Frontal cortex (tissue), 3 donors: ENCODE measurements at regions not wholly inside any gene's neighbourhood (a gene's known extent, or its start where the extent isn't known, plus 50 kb on each side); places are given as distances from the start of the nearest gene placed in this dataset.
"Not testable (repeated sequence)": the region's sequence is repeated elsewhere in the genome, so short reads cannot be mapped to it uniquely, and the experiment has no call there.

Experiments used
- DNase-seq, 2 donors: peaks; one replicate each; pipeline ENCODE4 v3.0.0; 2012; ENCODE audit warnings: low spot score in 2 of 2
- FAIRE-seq: peaks from 2 replicates; lab custom pipeline; 2012; peaks lifted over from hg19 to GRCh38; lab: Jason Lieb, UNC
- donor health status: control.
- donor health status: control.
- donor health status: control.

GRCh38 chr1:220475608-220476007 lies 52.3 kb upstream of the MARK1 start:
- not testable (repeated sequence) for DNase-seq, FAIRE-seq

DNA sequence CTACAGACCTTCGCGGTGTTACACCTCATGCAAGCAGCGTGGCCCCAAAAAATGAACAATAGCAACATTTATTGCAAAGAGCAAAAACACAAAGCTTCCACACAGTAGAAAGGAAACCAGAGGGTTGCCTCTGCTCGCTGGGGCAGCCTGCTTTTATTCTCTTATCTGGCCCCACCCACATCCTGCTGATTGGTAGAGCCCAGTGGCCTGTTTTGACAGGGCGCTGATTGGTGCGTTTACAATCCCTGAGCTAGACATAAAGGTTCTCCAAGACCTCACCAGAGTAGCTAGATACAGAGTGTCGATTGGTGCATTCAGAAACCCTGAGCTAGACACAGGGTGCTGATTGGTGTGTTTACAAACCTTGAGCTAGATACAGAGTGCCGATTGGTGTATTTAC lies 52.8 kb upstream of the MARK1 start:
- not testable (repeated sequence) for FAIRE-seq, DNase-seq

DNA sequence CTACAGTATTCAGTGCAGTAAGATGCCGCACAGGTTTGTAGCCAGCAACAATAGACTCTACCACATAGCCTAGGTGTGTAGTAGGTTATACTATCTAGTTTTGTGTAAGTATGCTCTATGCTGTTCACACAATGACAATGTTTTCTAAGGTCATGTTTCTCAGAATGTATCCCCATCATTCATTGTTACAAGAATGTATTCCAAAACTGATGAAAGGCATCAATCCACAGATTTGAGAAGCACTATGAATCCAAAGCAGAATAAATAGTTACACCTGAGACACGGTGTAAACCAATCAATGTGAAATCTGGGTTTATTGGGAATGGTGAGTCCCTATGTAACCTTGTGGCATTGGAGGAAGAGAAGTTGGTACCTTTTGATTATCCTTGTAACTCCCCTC lies 54.5 kb upstream of the MARK1 start:
- DNase-seq (no peak), FAIRE-seq (no peak)

DNA sequence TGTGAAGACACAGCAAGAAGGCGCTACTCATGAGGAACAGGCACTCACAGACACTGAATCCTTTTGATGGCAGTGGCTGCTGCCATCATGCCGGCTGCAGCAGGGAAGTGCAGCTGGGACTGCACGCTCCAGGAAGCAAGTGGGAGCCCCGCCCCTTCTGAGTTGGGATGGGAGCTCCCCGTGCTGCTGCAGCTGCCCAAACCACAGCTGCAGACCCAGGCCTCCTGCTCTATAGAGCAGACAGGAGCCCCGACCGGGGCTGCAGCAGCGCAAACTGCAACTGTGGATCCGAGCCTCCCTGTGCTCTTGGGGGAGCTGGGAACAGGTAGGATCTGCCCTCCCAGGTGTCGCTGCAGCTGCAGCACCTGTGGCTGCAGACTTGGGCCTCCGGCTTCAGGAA lies 65.2 kb upstream of the MARK1 start:
- DNase-seq (no peak), FAIRE-seq (no peak)

- DNase-seq = no peak
- FAIRE-seq = no peak
These were observed 69.0 kb upstream of the MARK1 start for GRCh38 chr1:220458936-220459335.

- no peak for FAIRE-seq
- no peak for DNase-seq
These were observed 69.9 kb upstream of the MARK1 start for GRCh38 chr1:220457957-220458609.

- FAIRE-seq (no peak), DNase-seq (no peak)
These were observed 72.4 kb upstream of the MARK1 start for GRCh38 chr1:220455559-220455958.

DNA sequence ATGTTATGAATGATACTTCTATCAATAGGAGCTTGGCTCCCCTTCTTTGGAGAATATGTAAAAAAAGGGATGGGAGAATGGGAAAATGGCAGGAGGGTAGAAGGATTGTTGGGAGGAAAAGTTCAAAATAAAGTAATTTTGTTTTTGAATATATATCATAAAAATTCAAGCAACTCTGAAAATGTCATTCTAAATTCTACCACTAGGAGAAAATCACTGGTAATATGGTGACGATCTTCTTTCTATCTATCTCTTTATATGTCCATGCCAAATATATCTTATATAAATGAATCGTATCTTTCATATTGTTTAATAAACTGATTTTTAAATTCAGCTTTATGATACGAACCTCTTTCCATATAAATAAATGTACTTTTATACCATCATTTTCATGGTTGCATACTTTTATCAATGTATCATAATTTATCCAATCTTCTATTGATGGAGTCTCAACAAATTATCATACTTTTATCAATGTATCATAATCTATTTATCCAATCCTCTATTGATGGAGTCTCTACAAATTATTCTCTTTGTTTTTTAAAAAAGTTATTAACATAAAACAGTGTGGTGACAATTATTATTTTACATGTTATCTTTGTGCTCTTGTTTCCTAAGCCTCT lies 73.7 kb upstream of the MARK1 start:
- FAIRE-seq = no peak
- DNase-seq = no peak

DNA sequence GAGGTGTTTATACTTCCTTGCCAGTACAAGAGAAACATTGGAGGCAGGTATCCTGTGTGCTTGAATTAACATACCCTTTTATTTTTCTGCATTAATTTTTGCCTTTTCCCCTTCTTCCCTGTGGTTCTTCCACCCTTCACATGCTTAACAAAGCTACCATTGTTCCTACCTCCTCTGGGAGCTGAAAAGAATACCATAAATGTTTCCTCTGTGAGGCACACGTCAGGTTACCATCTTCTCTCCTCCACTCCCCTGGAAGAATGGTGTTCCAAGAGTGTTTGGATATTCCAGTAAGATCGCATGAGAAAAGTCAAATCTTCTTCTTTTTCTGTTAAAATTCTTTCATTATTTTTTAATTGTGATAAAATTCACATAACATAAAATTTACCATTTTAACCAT lies 74.6 kb upstream of the MARK1 start:
- FAIRE-seq (no peak), DNase-seq (no peak)

DNA sequence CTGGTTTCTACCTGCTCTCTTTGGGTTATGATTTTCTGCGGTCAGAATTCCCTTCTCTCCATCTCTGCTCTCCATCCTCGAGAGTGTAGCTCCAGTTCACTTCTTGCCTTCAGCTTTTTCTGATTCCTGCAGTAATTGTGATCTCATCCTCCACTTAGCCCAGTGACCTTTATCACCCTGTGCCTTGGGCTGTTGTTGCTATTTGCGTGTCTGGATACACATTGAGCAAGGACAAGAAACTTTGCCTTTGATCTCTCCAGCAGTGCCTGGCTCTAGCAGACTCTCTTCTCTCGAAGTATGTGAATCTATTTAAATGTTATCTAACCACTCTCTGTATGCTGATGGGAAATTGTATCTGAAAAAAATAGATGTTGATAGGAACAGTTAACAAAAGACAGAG lies 76.4 kb upstream of the MARK1 start:
- FAIRE-seq (no peak), DNase-seq (no peak)

GRCh38 chr1:220450927-220451326 lies 77.0 kb upstream of the MARK1 start:
- FAIRE-seq (no peak), DNase-seq (no peak)

DNA sequence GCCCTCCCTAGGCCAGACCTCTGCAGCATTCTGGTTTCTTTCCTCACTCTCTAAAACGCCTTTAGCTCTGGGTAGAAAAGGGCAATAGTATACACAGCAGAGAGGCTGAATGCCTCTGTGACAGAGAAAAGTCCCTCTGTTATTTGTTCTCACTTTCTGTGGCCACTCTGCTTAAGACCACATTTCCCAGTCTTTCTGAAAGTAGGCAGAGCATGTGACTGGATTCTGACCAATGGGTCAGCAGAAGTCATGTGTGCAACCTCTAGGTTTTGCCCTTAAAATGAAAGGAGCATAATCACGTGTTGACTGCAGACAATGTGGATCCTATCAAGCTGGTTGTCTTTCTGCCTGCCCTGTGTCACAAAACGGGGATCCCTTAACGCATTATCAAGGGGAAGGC lies 79.7 kb upstream of the MARK1 start:
- DNase-seq (no peak), FAIRE-seq (no peak)

GRCh38 chr1:220444586-220444985 lies 83.3 kb upstream of the MARK1 start:
- DNase-seq, FAIRE-seq: not testable (repeated sequence)

DNA sequence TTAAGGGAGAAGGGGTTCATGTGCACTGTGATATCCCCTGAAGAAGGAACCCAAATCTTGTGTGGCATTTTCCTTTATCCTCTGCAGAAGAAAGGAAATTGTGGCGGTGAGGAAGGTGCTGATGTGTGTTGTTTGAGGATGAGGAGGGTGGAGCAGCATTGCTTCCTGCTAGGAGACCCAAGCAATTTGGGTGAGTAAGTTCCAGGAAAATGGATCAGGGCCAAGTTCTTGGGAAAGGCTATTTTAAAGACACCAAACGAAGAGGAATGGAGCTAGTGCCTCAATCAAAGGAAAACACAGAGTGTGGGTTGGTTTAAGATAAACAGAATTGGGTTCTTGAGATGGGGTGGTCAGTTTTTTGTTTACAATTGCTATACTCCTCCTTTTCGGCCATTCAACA lies 86.7 kb upstream of the MARK1 start:
- no peak for DNase-seq
- no peak for FAIRE-seq

- FAIRE-seq (no peak), DNase-seq (no peak)
These were observed 89.2 kb upstream of the MARK1 start for GRCh38 chr1:220438741-220439140.

DNA sequence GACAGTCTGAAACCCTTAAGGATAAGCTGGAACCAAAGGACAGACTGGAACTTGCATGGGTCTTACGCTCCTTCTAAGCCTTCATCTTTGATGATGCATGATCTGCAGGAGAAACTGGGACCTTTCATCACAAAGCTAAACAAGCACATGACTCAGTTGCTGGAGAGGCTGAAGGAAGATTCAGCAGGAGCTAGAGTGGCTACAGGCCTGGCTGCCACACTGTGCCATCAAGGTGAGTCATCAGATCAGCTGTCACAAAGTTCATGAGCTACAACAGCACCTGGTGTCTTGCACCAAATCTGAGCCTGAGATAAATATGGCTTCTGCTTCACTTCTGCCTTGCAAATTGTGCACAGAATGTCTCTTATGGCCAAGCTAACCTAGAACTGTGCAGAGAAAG lies 95.5 kb upstream of the MARK1 start:
- DNase-seq (no peak), FAIRE-seq (no peak)

- DNase-seq (no peak), FAIRE-seq (no peak)
These were observed 96.2 kb upstream of the MARK1 start for GRCh38 chr1:220431554-220432239.

DNA sequence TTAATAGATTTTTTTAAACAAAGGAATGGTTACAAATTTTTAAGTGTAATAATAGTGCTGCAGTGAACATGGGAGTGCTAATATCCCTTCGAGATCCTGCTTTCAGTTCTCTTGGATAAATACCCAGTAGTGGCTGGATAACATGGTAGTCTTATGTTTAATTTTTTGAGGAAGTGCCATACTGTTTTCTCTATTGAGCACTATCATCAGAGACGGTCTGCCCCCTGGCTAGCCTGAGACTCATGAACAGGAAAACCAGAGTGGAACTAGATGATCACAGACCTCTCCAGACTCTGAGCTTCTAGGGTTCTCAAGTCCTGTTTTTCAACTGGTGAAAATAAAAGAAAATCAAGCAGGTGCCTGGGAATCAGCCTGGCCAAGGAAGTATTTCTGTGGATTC lies 97.3 kb upstream of the MARK1 start:
- FAIRE-seq (no peak), DNase-seq (no peak)

DNA sequence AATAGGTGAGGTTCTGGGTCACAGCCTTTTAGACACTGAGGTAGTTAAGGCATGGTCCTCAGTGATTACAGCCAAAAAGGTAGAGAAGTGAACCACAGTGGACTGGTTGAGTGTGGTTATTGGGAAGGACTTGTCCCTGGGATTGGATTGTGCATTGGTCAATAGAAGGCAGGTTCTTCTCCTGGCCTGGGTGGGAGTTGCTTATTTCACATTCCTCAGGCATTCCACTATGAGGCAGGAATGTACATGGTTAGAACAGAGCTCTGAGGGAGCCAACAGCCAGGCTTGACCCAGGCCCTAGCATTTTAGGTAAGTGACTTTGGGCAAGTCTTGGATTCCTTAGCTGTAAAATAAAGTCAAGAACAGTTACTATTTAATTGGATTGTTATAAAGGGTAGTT lies 97.9 kb upstream of the MARK1 start:
- FAIRE-seq (no peak), DNase-seq (no peak)

- no peak for FAIRE-seq
- no peak for DNase-seq
These were observed 100.9 kb upstream of the MARK1 start for GRCh38 chr1:220426989-220427388.

DNA sequence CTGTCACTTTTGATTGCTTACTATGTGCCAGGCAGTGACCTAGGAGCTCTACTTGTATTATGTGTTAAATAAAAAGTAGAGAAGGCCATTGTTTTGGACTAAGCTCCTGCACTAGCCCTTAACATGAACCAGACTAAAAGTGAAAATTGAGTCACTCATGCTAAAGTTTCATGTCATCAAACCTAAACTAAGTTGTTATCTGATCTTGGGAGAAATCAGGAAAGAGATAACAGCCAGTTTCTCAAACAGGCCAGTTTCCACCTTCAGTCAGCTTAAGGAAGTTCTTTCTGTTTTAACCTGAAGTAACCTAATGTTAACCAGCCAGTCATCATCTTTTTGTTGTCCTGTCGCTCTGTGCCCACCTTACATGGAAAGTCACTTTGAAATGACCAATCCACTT lies 102.1 kb upstream of the MARK1 start:
- FAIRE-seq (no peak), DNase-seq (no peak)
